Ramos (cell line): ENCODE measurements at regions not wholly inside any gene's neighbourhood (a gene's known extent, or its start where the extent isn't known, plus 50 kb on each side); places are given as distances from the start of the nearest gene placed in this dataset.

Source experiments
- in situ Hi-C: fragments of 300-500 bp; cut with MboI; formaldehyde crosslinking; loops from one replicate; pipeline ENCODE4 v1.14.3; 2022; ENCODE audit warnings: low sequenced_read_pairs; ENCODE audit not compliant: unreplicated experiment

DNA sequence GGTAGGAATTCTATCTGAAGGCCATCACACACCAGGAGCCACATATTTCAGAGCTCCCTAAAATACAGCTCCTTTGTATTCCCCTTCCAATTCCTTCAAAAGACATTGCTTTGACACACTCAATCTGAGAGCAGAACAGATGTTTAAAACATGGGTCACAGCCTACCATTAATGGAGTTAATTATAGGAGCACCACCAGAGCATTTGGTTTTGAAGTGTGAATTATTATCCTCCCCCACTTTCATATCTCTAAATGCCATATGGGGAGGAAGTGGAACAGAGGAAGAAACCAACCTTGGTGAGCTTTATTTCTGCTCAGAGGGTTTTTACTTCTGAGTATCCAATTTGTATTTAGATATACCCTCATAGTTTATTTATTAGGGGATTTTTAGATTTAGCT lies 50.7 kb upstream of the TNFRSF21 start:
- in situ Hi-C loops = no loop called here

DNA sequence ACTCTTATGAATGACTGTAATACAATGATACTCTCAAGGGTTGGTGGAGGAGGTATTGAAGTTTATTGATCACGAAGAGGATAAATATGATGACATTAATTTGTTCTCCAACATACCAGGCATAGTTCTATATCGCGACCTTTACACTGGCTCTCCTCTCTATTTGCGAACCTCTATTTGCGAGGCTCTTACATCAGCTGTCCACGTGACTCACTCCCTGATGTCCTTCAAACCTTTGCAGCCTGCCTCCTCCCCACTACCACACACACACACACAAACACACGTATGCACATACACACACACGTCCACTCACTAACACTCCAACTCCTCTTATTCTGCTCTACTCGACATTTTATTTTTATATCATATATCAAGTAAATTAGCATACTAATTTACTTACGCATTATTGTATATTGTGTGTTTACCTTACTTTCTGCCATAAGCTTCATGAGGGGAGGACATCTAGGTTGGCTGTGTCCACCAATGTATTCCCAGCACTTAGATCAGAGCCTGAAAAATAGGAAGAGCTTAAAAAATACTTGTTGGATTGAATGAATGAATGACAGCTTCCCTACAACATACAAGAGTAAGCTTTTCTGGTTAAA lies 53.3 kb upstream of the TNFRSF21 start:
- in situ Hi-C loops = no loop called here

DNA sequence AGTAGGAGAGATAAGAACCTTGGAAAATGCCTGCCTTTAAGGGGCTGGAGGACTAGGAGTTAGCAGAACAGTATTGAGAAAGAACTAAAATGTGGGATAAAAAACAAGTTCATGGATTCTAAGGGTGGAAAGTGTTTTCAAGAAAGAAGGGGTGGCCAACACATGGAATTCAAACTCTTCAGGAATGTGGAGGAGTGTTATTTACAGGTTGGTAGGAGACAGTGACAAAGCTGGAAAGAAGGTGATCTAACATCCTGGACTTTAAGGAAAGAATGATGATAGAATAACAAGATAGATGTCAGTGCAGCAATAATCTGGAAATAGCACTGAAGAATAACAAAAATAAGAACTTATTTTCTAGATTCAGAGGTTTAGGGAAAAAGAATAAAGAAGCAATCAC lies 54.0 kb upstream of the TNFRSF21 start:
- in situ Hi-C loops = no loop called here

DNA sequence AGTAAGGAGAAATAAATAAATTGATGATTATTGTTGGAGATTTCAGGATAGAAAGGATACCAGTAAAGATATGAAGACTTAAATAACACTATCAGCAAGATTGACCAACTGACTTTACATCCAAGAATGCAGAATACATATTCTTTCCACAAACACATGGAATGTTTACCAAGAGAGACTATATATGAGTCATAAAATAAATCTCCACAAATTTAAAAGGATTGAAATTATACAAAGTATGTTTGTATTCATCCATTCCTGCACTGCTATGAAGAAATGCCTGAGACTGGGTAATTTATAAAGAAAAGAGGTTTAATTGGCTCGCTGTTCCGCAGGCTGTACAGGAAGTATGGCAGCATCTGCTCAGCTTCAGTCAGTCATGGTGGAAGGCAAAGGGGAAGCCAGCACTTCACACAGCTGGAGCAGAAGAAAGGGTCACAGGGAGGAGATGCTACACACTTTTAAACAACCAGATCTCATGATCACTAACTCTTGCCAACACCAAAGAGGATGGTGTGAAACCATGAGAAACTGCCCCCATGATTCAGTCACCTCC lies 56.7 kb upstream of the TNFRSF21 start:
- in situ Hi-C loops = no loop called here

DNA sequence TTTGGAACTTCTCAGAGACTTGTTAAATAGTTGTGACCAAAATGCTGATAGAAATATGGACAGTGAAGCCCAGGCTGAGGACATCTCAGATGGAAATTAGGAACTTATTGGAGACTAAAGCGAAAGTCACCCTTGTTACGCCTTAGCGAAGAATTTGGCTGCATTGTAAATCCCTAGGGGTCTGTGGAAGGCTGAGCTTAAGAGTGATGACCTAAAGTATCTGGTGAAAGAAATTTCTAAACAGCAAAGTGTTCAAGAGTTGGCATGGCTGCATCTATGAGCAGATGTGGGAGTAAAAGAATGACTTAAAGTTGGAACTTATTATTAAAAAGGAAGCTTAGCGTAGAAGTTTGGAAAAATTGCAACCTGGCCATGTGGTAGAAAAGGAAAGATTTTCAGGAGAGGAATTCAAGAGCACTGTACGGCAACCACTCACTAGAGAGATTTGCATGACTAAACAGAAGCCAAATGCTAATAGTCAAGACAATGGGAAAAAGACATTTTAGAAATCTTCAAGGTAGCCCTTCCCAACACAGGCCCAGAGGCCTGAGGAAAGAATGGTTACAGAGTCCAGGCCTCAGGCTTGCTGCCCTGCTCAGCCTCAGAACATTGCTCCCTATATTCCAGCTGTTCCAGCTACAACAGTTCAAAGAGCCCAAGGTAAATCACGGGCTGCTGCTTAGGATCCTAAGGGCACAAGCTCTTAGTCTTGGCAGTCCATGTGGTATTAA lies 61.6 kb upstream of the TNFRSF21 start:
- in situ Hi-C loops = no loop called here

DNA sequence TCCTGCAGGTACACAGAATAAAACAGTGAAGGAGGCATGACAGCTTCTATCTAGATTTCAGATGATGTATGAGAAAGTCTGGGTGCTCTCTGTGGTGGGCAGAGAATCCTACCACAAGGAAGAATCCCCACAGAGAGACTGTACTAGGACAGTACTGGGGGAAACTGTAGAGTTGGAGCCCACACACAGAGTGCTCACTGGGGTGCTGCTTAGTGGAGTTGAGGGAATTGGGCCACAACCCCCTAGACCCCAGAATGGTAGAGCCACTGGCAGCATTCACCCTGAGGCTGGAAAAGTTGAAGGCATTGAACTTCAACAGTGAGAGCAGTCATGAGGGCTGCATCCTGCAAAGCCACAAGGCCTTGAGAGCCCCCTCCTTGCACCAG lies 62.2 kb upstream of the TNFRSF21 start:
- in situ Hi-C loops = no loop called here

DNA sequence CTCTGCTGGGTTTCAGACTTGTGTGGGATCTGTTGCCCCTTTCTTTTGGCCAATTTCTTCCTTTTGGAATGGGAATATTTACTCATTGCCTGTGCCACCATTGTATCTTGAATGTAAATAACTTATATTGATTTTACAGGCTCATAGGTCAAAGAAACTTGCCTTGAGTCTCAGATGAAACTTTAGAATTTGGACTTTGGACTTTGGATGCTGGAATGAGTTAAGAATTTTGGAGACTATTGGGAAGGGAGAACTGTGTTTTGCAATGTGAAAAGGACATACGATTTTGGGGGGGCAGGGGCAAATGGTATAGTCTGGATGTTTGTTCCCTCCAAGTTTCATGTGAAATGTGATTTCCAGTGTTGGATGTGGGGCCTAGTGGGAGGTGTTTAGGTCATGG lies 62.6 kb upstream of the TNFRSF21 start:
- in situ Hi-C loops = no loop called here

DNA sequence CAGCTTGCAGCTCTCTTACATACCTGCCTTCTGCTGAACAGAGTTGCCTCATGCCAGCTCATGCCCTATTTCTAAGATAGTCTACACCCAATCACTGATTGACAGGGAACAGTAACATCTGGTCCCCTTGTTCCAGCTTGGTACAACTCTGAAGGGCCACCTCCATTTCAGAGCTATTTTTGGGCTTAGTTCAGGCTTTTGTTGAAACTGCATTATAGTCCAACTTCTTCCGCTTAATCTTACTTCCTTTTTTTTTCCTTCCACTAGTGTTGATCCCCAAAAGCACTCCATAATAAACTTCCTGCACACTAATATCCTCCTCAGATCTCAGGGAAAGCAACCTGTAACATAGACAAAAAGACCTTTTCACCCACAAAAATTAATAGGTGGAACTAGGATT lies 65.7 kb upstream of the TNFRSF21 start:
- in situ Hi-C loops = no loop called here

DNA sequence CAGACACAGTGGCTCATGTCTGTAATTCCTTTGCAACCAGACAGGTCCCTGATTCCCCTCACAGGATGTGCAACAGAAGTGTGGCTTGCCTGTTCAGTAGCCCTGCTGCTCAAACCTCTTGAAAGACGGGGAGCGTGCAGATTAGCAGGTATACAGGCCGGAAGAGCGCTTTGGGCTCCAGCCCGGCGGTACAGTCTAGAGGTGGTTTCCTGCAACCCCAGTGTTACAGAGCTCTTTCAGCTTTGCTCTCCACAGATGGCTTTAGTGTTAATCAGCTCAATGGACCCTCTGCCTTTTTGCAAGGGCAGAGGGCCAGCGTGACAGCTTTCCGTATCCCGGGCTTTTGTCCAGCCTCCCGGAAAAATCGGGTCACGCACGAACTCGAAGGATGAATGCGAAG lies 67.2 kb upstream of the TNFRSF21 start:
- in situ Hi-C loops = no loop called here

DNA sequence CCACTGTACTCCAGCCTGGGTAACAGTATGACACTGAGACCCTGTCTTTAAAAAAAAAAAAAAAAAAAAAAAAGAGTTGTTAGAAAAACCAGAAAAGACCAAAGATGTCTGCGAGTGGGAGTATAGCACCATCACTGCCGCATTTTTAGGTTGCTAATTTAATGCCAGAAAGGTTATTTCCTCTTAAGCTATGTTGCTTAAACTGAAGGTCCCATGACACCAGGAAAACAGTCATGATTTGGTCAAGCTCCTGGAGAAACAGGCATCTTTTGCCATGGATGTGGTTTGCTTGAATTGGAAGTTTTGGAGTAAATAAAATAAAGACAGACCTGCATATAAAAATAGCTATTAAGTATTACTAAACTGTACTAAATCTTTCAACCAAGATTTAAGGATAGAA lies 68.3 kb upstream of the TNFRSF21 start:
- in situ Hi-C loops = no loop called here

DNA sequence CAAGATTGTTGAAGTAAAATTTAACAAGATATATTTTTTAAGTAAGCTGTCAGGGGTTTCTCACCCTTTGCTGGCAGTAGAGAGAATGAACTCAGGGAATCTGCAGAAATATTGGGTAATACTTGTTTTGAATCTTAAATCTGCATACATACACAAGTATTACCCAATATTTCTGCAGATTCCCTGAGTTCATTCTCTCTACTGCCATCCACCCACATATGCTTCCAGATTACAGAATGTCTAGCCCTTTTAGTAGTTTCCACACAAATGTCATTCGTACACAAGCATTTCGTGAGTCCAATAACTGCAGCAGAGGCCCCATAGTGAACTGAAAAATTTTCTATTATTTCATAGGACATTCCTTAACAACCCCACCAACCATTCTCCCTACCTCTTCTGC lies 69.6 kb upstream of the TNFRSF21 start:
- in situ Hi-C loops = no loop called here

DNA sequence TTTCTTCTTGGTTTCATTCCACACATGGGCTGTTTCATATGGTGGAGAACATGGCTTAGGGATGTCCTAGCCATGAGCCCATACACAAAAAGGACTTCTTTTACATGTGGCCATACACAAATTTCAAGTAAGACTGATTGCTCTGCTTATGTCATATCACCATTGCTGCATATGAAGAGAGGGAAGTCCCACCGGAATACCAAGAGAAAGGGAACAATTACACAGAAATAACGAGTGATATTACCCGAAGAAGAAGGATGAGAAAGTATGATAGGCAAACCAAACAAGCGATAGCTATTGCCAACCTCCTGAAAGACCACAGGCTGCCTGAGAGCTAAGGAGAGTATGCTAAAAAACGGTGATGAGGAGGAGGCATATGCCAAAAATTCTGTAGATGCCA lies 70.5 kb upstream of the TNFRSF21 start:
- in situ Hi-C loops = no loop called here

DNA sequence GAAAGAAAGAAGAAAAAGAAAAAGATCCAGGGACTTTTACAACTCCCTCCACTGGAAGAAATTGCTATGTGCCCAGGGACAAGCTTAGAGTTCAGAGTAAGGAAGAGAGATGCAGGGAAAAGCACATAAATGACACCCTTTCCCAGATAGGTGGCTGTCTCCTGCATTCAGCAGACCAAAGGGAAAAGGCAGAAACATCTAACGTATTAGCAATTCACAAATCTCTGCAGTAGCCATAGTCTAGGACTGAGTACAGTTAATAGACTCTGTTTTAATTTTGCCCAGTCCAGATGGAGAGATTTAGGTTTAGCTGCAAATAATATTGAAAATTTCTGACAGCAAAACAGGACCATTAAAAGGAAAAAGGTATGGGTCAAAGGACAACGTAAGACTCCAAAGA lies 71.3 kb upstream of the TNFRSF21 start:
- in situ Hi-C loops = no loop called here

DNA sequence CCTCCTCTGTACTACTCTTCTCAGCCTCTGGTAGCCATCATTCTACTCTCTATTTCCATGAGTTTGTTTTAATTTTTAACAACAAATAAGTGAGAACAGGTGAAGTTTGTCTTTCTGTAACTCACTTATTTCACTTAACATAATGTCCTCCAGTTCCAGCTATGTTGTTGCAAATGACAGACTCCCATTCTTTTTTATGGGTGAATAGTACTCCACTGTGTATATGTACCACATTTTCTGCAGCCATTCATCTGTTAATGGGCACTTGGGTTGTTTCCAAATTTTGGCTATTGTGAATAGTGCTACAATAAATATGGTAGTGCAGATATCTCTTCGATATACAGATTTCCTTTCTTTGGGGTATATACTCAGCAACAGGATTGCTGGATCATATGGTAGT lies 73.7 kb upstream of the TNFRSF21 start:
- in situ Hi-C loops = no loop called here

DNA sequence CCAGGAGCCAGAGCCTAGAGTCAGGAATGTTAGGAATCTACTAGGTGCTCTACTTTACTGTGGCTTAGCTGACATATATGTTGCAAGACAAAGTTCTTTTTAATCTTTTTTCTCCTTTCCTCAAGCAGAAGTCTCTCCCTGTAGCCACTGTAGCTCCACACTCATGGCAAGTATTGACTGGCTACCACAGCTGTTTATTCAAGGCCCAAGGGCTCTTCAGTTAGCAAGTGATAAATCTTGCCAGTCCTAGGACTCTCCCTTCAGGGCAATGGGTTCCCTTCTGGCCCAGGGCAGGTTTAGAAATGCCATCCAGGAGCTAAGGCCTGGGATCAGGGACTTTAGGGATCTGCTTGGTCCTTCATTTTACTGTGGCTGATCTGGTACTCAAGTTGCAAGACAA lies 82.0 kb upstream of the TNFRSF21 start:
- in situ Hi-C loops = no loop called here

DNA sequence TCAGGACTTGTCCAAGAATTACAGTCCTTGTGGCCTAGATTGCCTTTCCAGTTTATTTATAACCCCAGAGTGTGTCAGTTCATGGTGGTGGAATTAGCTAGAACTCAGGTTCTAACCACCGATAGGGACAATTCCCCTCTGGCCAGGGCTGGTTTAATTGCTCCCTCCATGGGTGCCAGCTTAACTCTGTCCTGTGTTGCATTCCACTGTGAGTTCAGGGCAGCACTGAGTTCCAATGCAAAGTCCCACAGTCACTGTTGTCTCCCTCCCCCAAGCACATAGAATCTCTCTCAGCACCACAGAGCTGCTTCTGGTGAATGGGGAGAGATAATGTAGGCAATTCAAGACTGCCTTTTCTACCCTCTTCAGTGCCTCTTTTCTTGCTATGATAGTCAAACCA lies 82.5 kb upstream of the TNFRSF21 start:
- in situ Hi-C loops = no loop called here

DNA sequence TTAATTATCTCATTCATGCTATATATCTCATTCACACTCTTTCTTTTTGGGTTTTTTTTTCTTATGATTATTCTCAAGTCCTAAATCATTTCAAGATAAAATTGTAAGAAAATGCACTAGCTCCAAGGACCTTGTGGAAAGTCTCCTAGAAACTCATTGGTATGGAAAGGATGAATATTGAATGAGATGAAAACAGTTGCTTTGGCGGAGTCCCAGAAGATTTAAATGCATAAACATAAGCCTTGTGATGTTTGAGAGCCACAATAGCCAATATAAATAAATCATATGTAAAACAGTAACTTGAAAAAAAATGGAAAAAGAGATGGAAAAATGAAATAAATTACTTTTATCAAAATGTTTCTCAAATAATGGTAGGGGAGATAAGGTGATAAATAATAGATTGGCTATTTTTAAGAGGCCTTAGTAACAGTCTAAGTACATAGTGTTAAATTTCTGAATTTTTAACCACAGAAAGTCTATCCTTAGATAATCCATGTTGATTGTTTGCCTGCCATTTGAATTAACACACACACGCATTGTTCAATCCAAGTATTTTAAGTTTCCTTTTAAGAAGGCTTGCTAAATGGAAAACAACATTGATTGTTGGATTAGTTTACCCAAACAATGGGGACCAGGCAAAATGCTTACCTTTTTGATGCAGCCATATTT lies 81.1 kb upstream of the CD2AP start:
- in situ Hi-C loops = no loop called here

DNA sequence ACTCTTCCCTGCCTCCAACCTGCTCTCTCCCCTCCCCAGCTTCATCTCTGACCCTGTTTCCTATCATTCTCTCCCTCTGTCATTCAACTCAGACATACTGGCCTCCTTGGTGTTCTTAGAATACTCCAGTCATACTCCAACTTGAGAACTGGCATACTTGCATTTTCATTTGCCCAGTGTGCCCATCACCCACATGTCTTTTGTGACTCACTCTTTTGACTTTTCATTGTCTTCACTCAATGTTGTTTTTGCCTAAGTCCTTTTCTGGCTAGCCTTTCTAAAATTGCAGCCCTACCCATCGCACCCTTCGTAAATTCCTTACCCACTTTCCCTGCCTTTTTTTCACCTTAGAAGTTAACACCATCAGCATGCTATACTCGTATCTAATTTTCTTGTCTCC lies 77.0 kb upstream of the CD2AP start:
- in situ Hi-C loops = loop anchor here (25.0 kb wide), 2 partner anchors 212 to 337 kb away; no protein-coding TSS in a partner anchor

DNA sequence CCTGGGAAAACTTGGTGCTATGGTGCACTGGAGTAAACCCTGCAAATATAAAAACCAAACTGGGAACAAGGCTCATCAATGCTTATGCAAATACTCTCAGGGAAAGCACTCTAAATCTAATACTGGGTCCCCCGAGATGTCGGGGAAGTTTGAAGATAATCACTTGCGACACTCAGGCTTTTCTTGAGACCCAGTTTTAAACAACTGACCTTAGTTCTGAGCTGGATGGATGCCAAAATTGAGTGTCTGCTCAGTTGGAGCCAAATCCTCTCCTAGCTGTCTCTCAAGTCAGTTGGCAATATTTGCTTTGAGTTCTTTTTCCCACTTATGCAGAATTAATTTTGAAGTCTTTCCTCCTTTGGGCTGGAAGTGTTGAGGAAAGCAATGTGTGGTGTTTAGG lies 75.5 kb upstream of the CD2AP start:
- in situ Hi-C loops = loop anchor here (25.0 kb wide), 2 partner anchors 210 to 335 kb away; no protein-coding TSS in a partner anchor

DNA sequence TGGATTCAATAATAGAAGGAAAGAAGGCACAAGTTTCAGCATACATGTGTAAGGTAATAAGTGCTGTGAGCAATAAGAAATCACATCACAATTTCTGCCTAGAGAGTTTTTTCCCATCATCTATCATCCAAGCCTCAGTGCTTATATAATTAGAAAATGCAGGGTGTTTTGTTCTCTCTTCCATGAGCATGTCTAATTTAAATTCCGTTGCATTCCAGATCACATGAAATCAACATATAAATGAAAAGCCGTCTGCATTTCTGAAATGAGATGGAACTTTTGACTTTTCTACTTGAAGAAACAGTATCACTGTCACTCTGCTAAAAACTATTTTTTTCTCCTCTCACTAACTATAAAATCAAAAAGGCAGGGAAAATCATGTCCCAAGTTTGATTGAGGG lies 74.5 kb upstream of the CD2AP start:
- in situ Hi-C loops = loop anchor here (25.0 kb wide), 2 partner anchors 209 to 334 kb away; no protein-coding TSS in a partner anchor

DNA sequence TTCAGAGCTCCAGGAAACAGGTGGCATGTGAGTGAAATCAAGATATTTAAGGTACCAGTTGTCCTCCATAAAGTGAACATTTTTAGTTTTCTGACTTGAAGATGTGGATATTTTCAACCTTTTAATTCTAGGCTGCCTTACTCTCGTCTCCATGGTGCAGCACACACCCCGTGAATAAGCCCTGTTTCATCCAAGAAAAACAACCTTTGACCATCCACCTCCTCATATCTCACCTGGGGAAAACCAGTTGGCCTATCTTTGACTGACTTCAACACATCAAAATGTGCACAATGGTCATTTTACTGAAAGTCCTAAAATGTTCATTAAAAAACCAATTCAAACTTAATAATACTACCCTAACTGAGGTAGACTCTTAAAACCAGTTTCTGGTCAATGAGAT lies 73.8 kb upstream of the CD2AP start:
- in situ Hi-C loops = loop anchor here (25.0 kb wide), 2 partner anchors 208 to 334 kb away; no protein-coding TSS in a partner anchor
